HEK293 (cell line): ENCODE measurements at regions not wholly inside any gene's neighbourhood (a gene's known extent, or its start where the extent isn't known, plus 50 kb on each side); places are given as distances from the start of the nearest gene placed in this dataset.

ENCODE experiments used
- KLF1 ChIP-seq: fragments of 450-650 bp; formaldehyde crosslinking; IDR thresholded peaks from 2 replicates; pipeline ENCODE4 v1.5.1; 2016; ENCODE audit warnings: missing biosample characterization, missing genetic modification characterization
- ZNF830 ChIP-seq: fragments of 450-650 bp; IDR thresholded peaks from 2 replicates; pipeline ENCODE4 v1.5.0; 2018; ENCODE audit warnings: missing biosample characterization, missing genetic modification characterization, low read depth, mild to moderate bottlenecking, moderate library complexity
- TF ChIP-seq, protein P1 (sequence below): fragments of 450-650 bp; formaldehyde crosslinking; IDR thresholded peaks from 2 replicates; pipeline ENCODE4 v1.5.1; 2016; ENCODE audit warnings: missing biosample characterization, missing genetic modification characterization

GRCh38 chr13:86831084-86831483, 840.1 kb upstream of the SLITRK5 start:
- TF ChIP-seq, protein P1, sequence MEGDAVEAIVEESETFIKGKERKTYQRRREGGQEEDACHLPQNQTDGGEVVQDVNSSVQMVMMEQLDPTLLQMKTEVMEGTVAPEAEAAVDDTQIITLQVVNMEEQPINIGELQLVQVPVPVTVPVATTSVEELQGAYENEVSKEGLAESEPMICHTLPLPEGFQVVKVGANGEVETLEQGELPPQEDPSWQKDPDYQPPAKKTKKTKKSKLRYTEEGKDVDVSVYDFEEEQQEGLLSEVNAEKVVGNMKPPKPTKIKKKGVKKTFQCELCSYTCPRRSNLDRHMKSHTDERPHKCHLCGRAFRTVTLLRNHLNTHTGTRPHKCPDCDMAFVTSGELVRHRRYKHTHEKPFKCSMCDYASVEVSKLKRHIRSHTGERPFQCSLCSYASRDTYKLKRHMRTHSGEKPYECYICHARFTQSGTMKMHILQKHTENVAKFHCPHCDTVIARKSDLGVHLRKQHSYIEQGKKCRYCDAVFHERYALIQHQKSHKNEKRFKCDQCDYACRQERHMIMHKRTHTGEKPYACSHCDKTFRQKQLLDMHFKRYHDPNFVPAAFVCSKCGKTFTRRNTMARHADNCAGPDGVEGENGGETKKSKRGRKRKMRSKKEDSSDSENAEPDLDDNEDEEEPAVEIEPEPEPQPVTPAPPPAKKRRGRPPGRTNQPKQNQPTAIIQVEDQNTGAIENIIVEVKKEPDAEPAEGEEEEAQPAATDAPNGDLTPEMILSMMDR (tag by site-specific recombination): no peak
- no peak for TF ChIP-seq ZNF830
- TF ChIP-seq KLF1 (tag by site-specific recombination): no peak
